ENCODE measurements at regions not wholly inside any gene's neighbourhood (a gene's known extent, or its start where the extent isn't known, plus 50 kb on each side); places are given as distances from the start of the nearest gene placed in this dataset.
A peak's percentile ranks its signal among the peaks of the same experiment; 100 is the strongest.

DNA sequence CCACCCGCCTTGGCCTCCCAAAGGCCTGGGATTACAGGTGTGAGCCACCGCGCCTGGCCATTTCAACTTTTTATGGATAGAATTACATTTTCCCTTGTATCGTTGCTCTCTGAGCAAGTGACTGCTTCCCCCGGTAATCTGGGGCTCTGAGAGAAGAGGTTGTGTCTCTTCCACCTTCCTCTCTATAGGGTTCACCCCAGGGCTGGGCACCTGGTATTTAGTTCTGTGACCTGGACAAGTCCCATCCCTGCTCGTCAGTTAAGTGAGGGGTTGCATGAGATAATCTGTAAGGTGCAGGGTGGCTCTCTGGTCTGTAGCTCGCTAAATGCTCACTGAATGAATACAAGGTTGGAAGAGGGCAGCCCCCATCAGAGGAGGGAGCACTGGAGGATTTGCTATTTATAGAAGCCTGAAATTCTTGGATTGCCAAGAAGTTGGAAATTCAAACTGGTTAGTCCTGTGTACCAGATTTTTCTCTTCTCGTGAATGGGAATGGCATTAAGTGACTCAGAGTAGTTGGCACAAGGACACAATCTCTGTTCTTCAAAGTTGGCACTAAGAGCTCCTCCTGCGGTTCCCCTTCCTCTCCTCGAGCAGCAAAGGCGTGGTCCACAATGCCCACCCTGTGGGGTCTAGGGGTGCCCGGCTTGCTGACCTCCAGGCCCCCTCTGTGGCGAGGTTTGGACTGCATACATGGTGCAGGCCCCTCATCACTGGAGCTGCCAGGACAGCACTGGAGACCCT lies 68.1 kb upstream of the DLG1 start:
- no CpG with 5 or more reads among the region's 13 CpGs for WGBS (ENCODE audit: extremely low coverage, insufficient read length, low lambda C conversion rate)
- Mint-ChIP-seq H3K9me3 (no peaks in the 10 kb centered on the region; a peak in 2 of 5 replicates), H3K27me3 (ENCODE audit: low read depth) (no peaks in the 10 kb centered on the region; the same call in 1 of the 2 replicates), H3K4me1 (peaks cover 52 to 55% of the 10 kb centered on the region in 2 experiments), H3K36me3 (ENCODE audit: insufficient read depth in 1 of 3, low read depth in 3 of 3) (peaks cover 0 to 4% (median 3%) of the 10 kb centered on the region in 3 experiments; a peak in 4 of 7 replicates), H3K4me3 (peak overlapping the region in 1 of 2 experiments; percentile 5; a peak in 1 of 5 replicates), H3K27ac (0 out of 7 replicates have a peak overlapping the region, but pooled peaks of 1 of the 3 experiments have one; percentile 14)
- H4K20me1 ChIP-seq (ENCODE audit: control insufficient read depth, insufficient read depth, insufficient read length), result no peaks in the 10 kb centered on the region
- no peak overlapping the region for H3K9ac ChIP-seq (ENCODE audit: extremely low read depth, insufficient read length, low read length)
- DNase-seq, result no peak
- H2BK5ac ChIP-seq (ENCODE audit: insufficient read length, low read length), result no peak overlapping the region
- H3K4ac ChIP-seq (ENCODE audit: low read depth, low read length), result no peak overlapping the region
- no peak overlapping the region for H3K56ac ChIP-seq (ENCODE audit: insufficient read length, low read depth, low read length)
- no peaks in the 10 kb centered on the region for H3K79me1 ChIP-seq (ENCODE audit: insufficient read depth, low read depth, low read length, poor library complexity, severe bottlenecking)
- no peak overlapping the region for H2BK20ac ChIP-seq (ENCODE audit: low read depth, low read length, poor library complexity, severe bottlenecking)
- H3K23me2 ChIP-seq (ENCODE audit: insufficient read length, low read depth, low read length, poor library complexity, severe bottlenecking), result no peaks in the 10 kb centered on the region
- H2BK15ac ChIP-seq (ENCODE audit: low read depth, low read length), result no peak overlapping the region
- no peak overlapping the region for H3K23ac ChIP-seq (ENCODE audit: insufficient read length, low read depth, low read length)
- H3K4me2 ChIP-seq (ENCODE audit: insufficient read depth, insufficient read length, low read length), result no peak overlapping the region
- no peak overlapping the region for H4K5ac ChIP-seq (ENCODE audit: insufficient read length, low read depth, low read length)
- no peaks in the 10 kb centered on the region for H3K79me2 ChIP-seq (ENCODE audit: insufficient read depth, low read length)
- no peak overlapping the region for H4K91ac ChIP-seq (ENCODE audit: insufficient read length, low read depth, low read length)
- H3T11ph ChIP-seq (ENCODE audit: low read length), result no peak overlapping the region
- H2AFZ ChIP-seq (ENCODE audit: low read length), result no peak overlapping the region
- no peak overlapping the region for H2AK5ac ChIP-seq (ENCODE audit: insufficient read length, low read length)
- no peak overlapping the region for H3K27ac ChIP-seq (ENCODE audit: insufficient read length, low read depth, low read length)
- H3K14ac ChIP-seq (ENCODE audit: insufficient read depth, low read length), result no peak overlapping the region
- no peak overlapping the region for H3K18ac ChIP-seq (ENCODE audit: insufficient read length, low read depth, low read length)
- no peak overlapping the region for H2BK120ac ChIP-seq (ENCODE audit: low read depth, low read length, poor library complexity, severe bottlenecking)
- H4K8ac ChIP-seq (replicated peaks; ENCODE audit: insufficient read length, low read depth, low read length), result no peak overlapping the region
- no peaks in the 10 kb centered on the region for H3K27me3 ChIP-seq (ENCODE audit: insufficient read depth, low read length)
- H2BK12ac ChIP-seq (ENCODE audit: insufficient read length, low read depth, low read length), result no peak overlapping the region
- TF ChIP-seq, protein P1, sequence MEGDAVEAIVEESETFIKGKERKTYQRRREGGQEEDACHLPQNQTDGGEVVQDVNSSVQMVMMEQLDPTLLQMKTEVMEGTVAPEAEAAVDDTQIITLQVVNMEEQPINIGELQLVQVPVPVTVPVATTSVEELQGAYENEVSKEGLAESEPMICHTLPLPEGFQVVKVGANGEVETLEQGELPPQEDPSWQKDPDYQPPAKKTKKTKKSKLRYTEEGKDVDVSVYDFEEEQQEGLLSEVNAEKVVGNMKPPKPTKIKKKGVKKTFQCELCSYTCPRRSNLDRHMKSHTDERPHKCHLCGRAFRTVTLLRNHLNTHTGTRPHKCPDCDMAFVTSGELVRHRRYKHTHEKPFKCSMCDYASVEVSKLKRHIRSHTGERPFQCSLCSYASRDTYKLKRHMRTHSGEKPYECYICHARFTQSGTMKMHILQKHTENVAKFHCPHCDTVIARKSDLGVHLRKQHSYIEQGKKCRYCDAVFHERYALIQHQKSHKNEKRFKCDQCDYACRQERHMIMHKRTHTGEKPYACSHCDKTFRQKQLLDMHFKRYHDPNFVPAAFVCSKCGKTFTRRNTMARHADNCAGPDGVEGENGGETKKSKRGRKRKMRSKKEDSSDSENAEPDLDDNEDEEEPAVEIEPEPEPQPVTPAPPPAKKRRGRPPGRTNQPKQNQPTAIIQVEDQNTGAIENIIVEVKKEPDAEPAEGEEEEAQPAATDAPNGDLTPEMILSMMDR (conservative IDR thresholded peaks at IDR 0.05), result no peak
- H3K4me1 ChIP-seq (ENCODE audit: insufficient read depth, low read length), result peaks cover 15% of the 10 kb centered on the region; the same call in 1 of the 2 replicates
- no peaks in the 10 kb centered on the region for H3K9me3 ChIP-seq (ENCODE audit: control insufficient read depth, low read depth, low read length)

Measured in H9 (cell line).